Kidney (tissue), 13 donors: ENCODE measurements at regions not wholly inside any gene's neighbourhood (a gene's known extent, or its start where the extent isn't known, plus 50 kb on each side); places are given as distances from the start of the nearest gene placed in this dataset.

Experiments used
- DNase-seq, 5 donors: peaks; one replicate each; pipeline ENCODE4 v3.0.0-alpha.2; 2013 to 2020
- FAIRE-seq: peaks from 2 replicates; lab custom pipeline; 2012; peaks lifted over from hg19 to GRCh38; lab: Jason Lieb, UNC
- H3K27ac ChIP-seq, 2 donors: one replicate each; pipeline ENCODE4 v1.7.0; 2013; ENCODE audit warnings: low read depth in 2 of 2, low read length in 2 of 2, inconsistent platforms in 1 of 2
- H3K27me3 ChIP-seq: one replicate; pipeline ENCODE4 v1.7.1; 2013; ENCODE audit warnings: low read length, inconsistent platforms; ENCODE audit not compliant: control insufficient read depth, insufficient read depth
- H3K36me3 ChIP-seq, 3 donors: one replicate each; pipeline versions ENCODE4 v1.7.0 to v1.7.1; 2013; ENCODE audit warnings: low read length in 3 of 3, control low read depth in 1 of 3, inconsistent platforms in 1 of 3; ENCODE audit not compliant: insufficient read depth in 3 of 3, control insufficient read depth in 2 of 3
- H3K4me1 ChIP-seq, 3 donors: one replicate each; pipeline versions ENCODE4 v1.7.0 to v1.7.1; 2013; ENCODE audit warnings: low read length in 3 of 3, inconsistent platforms in 1 of 3, low read depth in 1 of 3; ENCODE audit not compliant: control insufficient read depth in 2 of 3, insufficient read depth in 2 of 3
- H3K4me3 ChIP-seq, 3 donors: one replicate each; pipeline versions ENCODE4 v1.7.0 to v1.8.1; 2013; ENCODE audit warnings: low read length in 3 of 3, control low read depth in 1 of 3, inconsistent platforms in 1 of 3
- H3K9ac ChIP-seq, 3 donors: one replicate each; pipeline versions ENCODE4 v1.7.0 to v1.7.1; 2013; ENCODE audit warnings: low read length in 3 of 3, control low read depth in 1 of 3, inconsistent platforms in 1 of 3
- H3K9me3 ChIP-seq, 3 donors: one replicate each; pipeline versions ENCODE4 v1.7.0 to v1.7.1; 2013; ENCODE audit warnings: low read length in 3 of 3, control low read depth in 1 of 3, inconsistent platforms in 1 of 3; ENCODE audit not compliant: control insufficient read depth in 2 of 3, insufficient read depth in 1 of 3
- CTCF ChIP-seq: IDR thresholded peaks from 3 replicates; pipeline ENCODE4 v1.5.1; 2012; ENCODE audit warnings: mild to moderate bottlenecking, moderate library complexity, borderline replicate concordance; ENCODE audit not compliant: insufficient read depth; ENCODE audit errors: extremely low read depth
- intact Hi-C: fragments of 100-400 bp; cut with DNase I; formaldehyde crosslinking; loops from one replicate; pipeline ENCODE4 v1.11.1; 2022
- donor health status: control.
- donor health status: control.
- donor health status: control.
- donor health status: control.
- donor health status: control.
- donor health status: DM: yes; HTN: yes; CAD: no.
- donor health status: Normal renal cell carcinoma (clear cell type).

GRCh38 chr14:61992926-61993325, 230.7 kb downstream of the SNAPC1 start:
- no peak for FAIRE-seq

GRCh38 chr14:61994589-61994988, 232.4 kb downstream of the SNAPC1 start:
- Histone ChIP-seq H3K4me1 (no peaks in the 10 kb centered on the region), H3K27me3 (no peaks in the 10 kb centered on the region), H3K36me3 (no peaks in the 10 kb centered on the region), H3K9me3 (no peaks in the 10 kb centered on the region), H3K9ac (no peak overlapping the region), H3K4me3 (no peak overlapping the region), H3K27ac (no peak overlapping the region)
- FAIRE-seq (no peak), DNase-seq (no peak)
- intact Hi-C loops, result no loop called here
- no peak for TF ChIP-seq CTCF

More at GRCh38 chr14:61992926-61993325, 230.7 kb downstream of the SNAPC1 start:
- Histone ChIP-seq H3K9me3 (no peaks in the 10 kb centered on the region), H3K36me3 (no peaks in the 10 kb centered on the region), H3K9ac (no peak overlapping the region), H3K4me3 (no peak overlapping the region), H3K27me3 (no peaks in the 10 kb centered on the region), H3K4me1 (no peaks in the 10 kb centered on the region), H3K27ac (no peak overlapping the region)
- intact Hi-C loops, result no loop called here
- TF ChIP-seq CTCF, result no peak
- no peak for DNase-seq

- Histone ChIP-seq H3K9me3 (no peaks in the 10 kb centered on the region), H3K36me3 (no peaks in the 10 kb centered on the region), H3K4me1 (no peaks in the 10 kb centered on the region), H3K9ac (no peak overlapping the region), H3K27ac (no peak overlapping the region), H3K4me3 (no peak overlapping the region), H3K27me3 (no peaks in the 10 kb centered on the region)
- intact Hi-C loops, result no loop called here
- FAIRE-seq (no peak), DNase-seq (no peak)
- no peak for TF ChIP-seq CTCF
Observed at GRCh38 chr14:61996753-61997152, 234.5 kb downstream of the SNAPC1 start.

- H3K27ac ChIP-seq, result no peak overlapping the region
- H3K4me1 ChIP-seq, result no peaks in the 10 kb centered on the region
- DNase-seq, result no peak
- intact Hi-C loops, result no loop called here
- H3K9ac ChIP-seq, result no peak overlapping the region
- no peaks in the 10 kb centered on the region for H3K36me3 ChIP-seq
- no peak for TF ChIP-seq CTCF
- no peaks in the 10 kb centered on the region for H3K27me3 ChIP-seq
- FAIRE-seq, result no peak
- H3K9me3 ChIP-seq, result no peaks in the 10 kb centered on the region
- no peak overlapping the region for H3K4me3 ChIP-seq
Observed at GRCh38 chr14:61997161-61997560, 234.9 kb downstream of the SNAPC1 start.
